Sigmoid colon (tissue), 6 donors: ENCODE measurements at regions not wholly inside any gene's neighbourhood (a gene's known extent, or its start where the extent isn't known, plus 50 kb on each side); places are given as distances from the start of the nearest gene placed in this dataset.
A peak's percentile ranks its signal among the peaks of the same experiment; 100 is the strongest.

Experiments used
- DNase-seq: peaks from one replicate; pipeline ENCODE4 v3.0.0-alpha.2; 2019
- H3K27ac ChIP-seq, 4 donors: fragments of 200-600 bp; sonication (generic); one replicate each; pipeline ENCODE4 v1.5.1; 2016 to 2019; ENCODE audit warnings: mild to moderate bottlenecking in 1 of 4
- H3K27me3 ChIP-seq, 3 donors: fragments of 200-600 bp; sonication (generic); one replicate each; pipeline ENCODE4 v1.5.1; 2019; ENCODE audit warnings: mild to moderate bottlenecking in 1 of 3
- H3K36me3 ChIP-seq, 4 donors: fragments of 200-600 bp; sonication (generic); one replicate each; pipeline ENCODE4 v1.5.1; 2016 to 2019
- H3K4me1 ChIP-seq, 4 donors: fragments of 200-600 bp; sonication (generic); one replicate each; pipeline ENCODE4 v1.5.1; 2017 to 2019
- H3K4me3 ChIP-seq, 4 donors: fragments of 200-600 bp; sonication (generic); one replicate each; pipeline ENCODE4 v1.5.1; 2017 to 2019; ENCODE audit warnings: mild to moderate bottlenecking in 2 of 4, moderate library complexity in 1 of 4
- H3K9me3 ChIP-seq, 4 donors: fragments of 200-600 bp in 3 of 4; sonication (generic) in 3 of 4; one replicate each; pipeline versions ENCODE4 v1.5.1 to v1.6.1; 2013 to 2019
- EP300 ChIP-seq, 4 donors: sonication (generic); formaldehyde crosslinking; IDR thresholded peaks; one replicate each; pipeline ENCODE4 v1.6.1; 2017; ENCODE audit warnings: antibody characterized with exemption in 4 of 4
- POLR2A ChIP-seq, 2 donors: fragments of 450-650 bp; IDR thresholded peaks; one replicate each; pipeline ENCODE4 v1.6.1; 2016; ENCODE audit warnings: antibody characterized with exemption in 2 of 2, mild to moderate bottlenecking in 2 of 2, moderate library complexity in 2 of 2
- POLR2AphosphoS5 ChIP-seq, 4 donors: sonication (generic); formaldehyde crosslinking; IDR thresholded peaks; one replicate each; pipeline ENCODE4 v1.6.1; 2017; ENCODE audit warnings: antibody characterized with exemption in 4 of 4
- WGBS, 2 donors: extraction: QIAGEN DNeasy Blood & Tissue Kit; methylation state at CpG; one replicate each; pipeline ENCODE4 v1.1.7; 2013; 5-methylcytosine and 5-hydroxymethylcytosine counted together
- intact Hi-C: fragments of 100-400 bp; cut with DNase I; formaldehyde crosslinking; loops from one replicate; pipeline ENCODE4 v1.15.1; 2023
- TF ChIP-seq, protein P1 (sequence below), 4 experiments: fragments of 450-650 bp in 3 of 4; fragments of 200-600 bp in 1 of 4; IDR thresholded peaks; one replicate each; pipeline ENCODE4 v1.5.1; 2016 to 2019; ENCODE audit warnings: antibody characterized with exemption in 4 of 4, mild to moderate bottlenecking in 3 of 4, moderate library complexity in 2 of 4
- donor health status: healthy with polysubstance abuse.
- donor health status: healthy.

DNA sequence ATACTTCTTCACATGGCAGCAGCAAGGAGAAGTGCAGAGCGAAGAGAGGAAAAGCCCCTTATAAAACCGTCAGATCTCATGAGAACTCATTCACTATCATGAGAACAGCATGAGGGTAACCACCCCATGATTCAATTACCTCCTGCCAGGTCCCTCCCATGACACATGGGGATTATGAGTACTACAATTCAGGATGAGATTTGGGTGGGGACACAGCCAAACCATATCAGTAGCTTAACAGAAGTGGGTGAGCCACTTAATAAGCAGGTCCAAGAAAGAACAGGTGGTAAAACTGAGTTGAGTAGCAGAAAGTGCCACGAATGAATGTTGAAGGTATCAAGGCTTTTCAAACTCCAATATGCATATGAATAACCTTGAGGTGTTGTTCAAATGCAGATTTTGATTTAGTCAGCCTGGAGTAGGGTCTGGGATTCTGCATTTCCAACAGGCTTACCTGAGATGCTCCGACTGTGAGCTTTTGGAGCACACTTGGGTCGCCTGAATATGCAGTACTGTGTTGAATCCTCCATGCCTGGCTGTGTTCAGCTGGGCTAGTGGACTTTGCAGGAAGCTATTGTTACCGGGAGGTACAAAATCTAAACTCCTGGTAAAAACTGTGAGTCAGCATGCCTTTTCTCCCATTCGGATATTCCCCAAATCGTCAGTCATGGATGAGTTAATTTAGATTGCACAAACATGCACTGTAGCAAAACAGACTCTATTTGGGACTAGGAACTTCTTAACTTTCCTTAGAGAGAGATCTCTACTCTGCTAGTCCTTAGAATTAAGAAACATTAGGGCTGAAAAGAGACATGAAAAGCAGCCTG is 69.0 kb upstream of the PRKCQ start:
- Histone ChIP-seq H3K9me3 (no peaks in the 10 kb centered on the region), H3K27ac (no peak overlapping the region), H3K4me3 (no peak overlapping the region), H3K27me3 (peaks cover 0 to 10% (median 0%) of the 10 kb centered on the region in 3 donors), H3K36me3 (no peaks in the 10 kb centered on the region), H3K4me1 (no peaks in the 10 kb centered on the region)
- 60 to 76% methylated on average over 8 of the region's 8 CpGs for WGBS, 2 donors
- DNase-seq = no peak
- intact Hi-C loops = no loop called here
- TF ChIP-seq, protein P1, sequence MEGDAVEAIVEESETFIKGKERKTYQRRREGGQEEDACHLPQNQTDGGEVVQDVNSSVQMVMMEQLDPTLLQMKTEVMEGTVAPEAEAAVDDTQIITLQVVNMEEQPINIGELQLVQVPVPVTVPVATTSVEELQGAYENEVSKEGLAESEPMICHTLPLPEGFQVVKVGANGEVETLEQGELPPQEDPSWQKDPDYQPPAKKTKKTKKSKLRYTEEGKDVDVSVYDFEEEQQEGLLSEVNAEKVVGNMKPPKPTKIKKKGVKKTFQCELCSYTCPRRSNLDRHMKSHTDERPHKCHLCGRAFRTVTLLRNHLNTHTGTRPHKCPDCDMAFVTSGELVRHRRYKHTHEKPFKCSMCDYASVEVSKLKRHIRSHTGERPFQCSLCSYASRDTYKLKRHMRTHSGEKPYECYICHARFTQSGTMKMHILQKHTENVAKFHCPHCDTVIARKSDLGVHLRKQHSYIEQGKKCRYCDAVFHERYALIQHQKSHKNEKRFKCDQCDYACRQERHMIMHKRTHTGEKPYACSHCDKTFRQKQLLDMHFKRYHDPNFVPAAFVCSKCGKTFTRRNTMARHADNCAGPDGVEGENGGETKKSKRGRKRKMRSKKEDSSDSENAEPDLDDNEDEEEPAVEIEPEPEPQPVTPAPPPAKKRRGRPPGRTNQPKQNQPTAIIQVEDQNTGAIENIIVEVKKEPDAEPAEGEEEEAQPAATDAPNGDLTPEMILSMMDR (IDR thresholded peaks at IDR 0.05) = no peak
- TF ChIP-seq EP300 (IDR thresholded peaks at IDR 0.05) (no peak), POLR2AphosphoS5 (IDR thresholded peaks at IDR 0.05) (no peak), POLR2A (IDR thresholded peaks at IDR 0.05) (no peak)

DNA sequence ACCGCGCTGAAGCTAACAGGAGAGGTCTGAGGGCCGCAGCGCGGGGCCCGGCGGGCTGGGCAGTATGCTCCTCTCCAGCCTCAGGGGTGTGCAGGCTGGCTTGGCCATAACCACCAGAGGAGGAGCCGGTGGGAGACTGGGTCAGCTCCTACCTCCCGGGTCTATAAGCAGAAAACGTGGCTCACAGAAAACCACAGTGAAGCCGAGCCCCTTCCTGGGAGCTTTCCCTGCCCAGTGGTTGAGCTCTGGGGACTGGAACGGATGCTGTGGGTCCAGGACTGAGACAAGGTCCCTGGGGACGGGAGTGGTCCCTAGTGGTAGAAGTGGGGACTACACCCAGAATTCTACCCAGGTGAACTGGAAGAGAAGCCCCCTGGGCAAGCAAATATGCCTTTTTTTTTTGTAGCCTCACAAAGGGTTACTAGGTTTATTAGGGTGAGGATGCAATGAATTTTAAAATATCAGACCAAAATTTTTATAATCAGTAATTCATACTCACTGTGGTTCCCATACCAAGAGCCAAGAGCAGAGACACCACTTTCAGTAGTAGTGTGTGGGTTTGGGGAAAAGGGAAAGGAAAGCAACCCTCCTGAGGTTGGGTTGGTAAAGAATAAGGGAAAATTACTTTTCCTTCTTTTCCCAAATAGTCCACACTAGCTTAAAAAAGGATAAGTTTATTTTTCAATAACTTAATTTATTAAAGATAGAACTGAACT is 67.9 kb upstream of the PRKCQ start:
- WGBS, 2 donors = 48 to 49% methylated on average over 13 of the region's 13 CpGs
- H3K27me3 ChIP-seq = peaks cover 0 to 10% (median 0%) of the 10 kb centered on the region in 3 donors
- no peak overlapping the region for H3K27ac ChIP-seq
- H3K4me1 ChIP-seq = no peaks in the 10 kb centered on the region
- no peaks in the 10 kb centered on the region for H3K9me3 ChIP-seq
- no peak for DNase-seq
- H3K36me3 ChIP-seq = no peaks in the 10 kb centered on the region
- no peak overlapping the region for H3K4me3 ChIP-seq
- intact Hi-C loops = no loop called here
- TF ChIP-seq POLR2AphosphoS5 (IDR thresholded peaks at IDR 0.05) = no peak
- TF ChIP-seq, protein P1 (IDR thresholded peaks at IDR 0.05) = peak in 2 of 4 experiments; percentile 31 to 35
- TF ChIP-seq EP300 (IDR thresholded peaks at IDR 0.05) = no peak

DNA sequence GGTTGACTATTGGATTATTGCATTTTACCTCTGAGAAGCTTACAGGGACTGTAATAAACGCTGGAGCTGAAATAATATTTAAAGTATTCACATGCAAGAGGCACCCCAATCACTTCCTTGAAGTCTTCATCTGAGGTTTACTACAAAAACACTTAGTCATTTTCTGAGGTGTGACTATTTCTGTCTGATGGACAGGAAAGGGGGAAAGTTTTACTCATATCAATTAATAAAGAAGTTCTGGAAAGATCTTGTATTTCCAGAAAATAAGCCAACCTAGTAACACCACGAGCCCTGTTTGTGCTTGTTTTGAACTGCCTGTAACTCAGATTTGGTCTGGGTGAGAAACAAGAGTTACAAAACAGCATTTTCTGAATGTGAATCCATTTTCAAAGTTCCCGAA is 63.9 kb upstream of the PRKCQ start:
- H3K4me1 ChIP-seq = no peaks in the 10 kb centered on the region
- WGBS, 2 donors = 35 to 47% methylated on average over 3 of the region's 3 CpGs
- H3K9me3 ChIP-seq = no peaks in the 10 kb centered on the region
- TF ChIP-seq, protein P1 (IDR thresholded peaks at IDR 0.05) = no peak
- no peak for TF ChIP-seq EP300 (IDR thresholded peaks at IDR 0.05)
- TF ChIP-seq POLR2A (IDR thresholded peaks at IDR 0.05) = no peak
- no peak for TF ChIP-seq POLR2AphosphoS5 (IDR thresholded peaks at IDR 0.05)
- H3K36me3 ChIP-seq = no peaks in the 10 kb centered on the region
- no peak overlapping the region for H3K27ac ChIP-seq
- no peak overlapping the region for H3K4me3 ChIP-seq
- intact Hi-C loops = no loop called here
- peaks cover 0 to 14% (median 0%) of the 10 kb centered on the region in 3 donors for H3K27me3 ChIP-seq
- DNase-seq = no peak

DNA sequence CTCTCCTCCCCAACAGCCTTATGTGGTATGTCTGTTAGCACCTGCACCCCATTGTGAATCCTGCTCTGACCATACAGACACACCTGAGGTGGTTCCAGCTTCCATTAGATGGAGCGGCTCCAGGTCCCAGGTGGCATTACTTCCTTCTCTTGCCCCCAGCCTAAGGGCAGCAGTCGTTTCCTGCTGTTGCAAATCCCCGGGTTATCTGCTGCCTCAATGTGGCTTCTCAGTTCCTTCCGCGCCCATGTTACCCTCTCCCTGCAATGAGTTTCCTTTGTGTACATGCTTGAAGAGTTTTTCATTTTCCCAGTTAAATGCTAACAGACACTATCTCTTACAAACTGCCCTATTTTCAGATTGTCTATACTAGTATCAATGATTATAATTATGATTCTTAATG is 62.8 kb upstream of the PRKCQ start:
- TF ChIP-seq POLR2AphosphoS5 (IDR thresholded peaks at IDR 0.05) (no peak), EP300 (IDR thresholded peaks at IDR 0.05) (no peak), POLR2A (IDR thresholded peaks at IDR 0.05) (no peak)
- TF ChIP-seq, protein P1 (IDR thresholded peaks at IDR 0.05) = no peak
- intact Hi-C loops = no loop called here
- Histone ChIP-seq H3K9me3 (no peaks in the 10 kb centered on the region), H3K27me3 (peaks cover 0 to 13% (median 0%) of the 10 kb centered on the region in 3 donors), H3K27ac (no peak overlapping the region), H3K36me3 (no peaks in the 10 kb centered on the region), H3K4me1 (no peaks in the 10 kb centered on the region), H3K4me3 (no peak overlapping the region)
- WGBS, 2 donors = 26 to 44% methylated on average over 5 of the region's 5 CpGs
- DNase-seq = no peak
